Progenitor cell of endocrine pancreas (in vitro differentiated cells): ENCODE measurements at regions not wholly inside any gene's neighbourhood (a gene's known extent, or its start where the extent isn't known, plus 50 kb on each side); places are given as distances from the start of the nearest gene placed in this dataset.

Source experiments
- DNase-seq: peaks from one replicate; pipeline ENCODE4 v3.0.0; 2021; ENCODE audit warnings: low spot score; ENCODE audit not compliant: unreplicated experiment
- H3K27ac Mint-ChIP-seq: 2 replicates; pipeline ENCODE4 v1.8.0; 2021; ENCODE audit warnings: mild to moderate bottlenecking, moderate library complexity, mixed read lengths
- H3K27me3 Mint-ChIP-seq: 2 replicates; pipeline ENCODE4 v1.8.0; 2021; ENCODE audit warnings: mixed read lengths
- H3K36me3 Mint-ChIP-seq: 2 replicates; pipeline ENCODE4 v1.8.0; 2022; ENCODE audit warnings: mixed read lengths; ENCODE audit not compliant: insufficient read depth
- H3K4me1 Mint-ChIP-seq: 2 replicates; pipeline ENCODE4 v1.8.0; 2021; ENCODE audit warnings: low read depth, mixed read lengths
- H3K4me3 Mint-ChIP-seq: 2 replicates; pipeline ENCODE4 v1.8.0; 2021; ENCODE audit warnings: low read depth, mild to moderate bottlenecking, moderate library complexity, mixed read lengths
- H3K9me3 Mint-ChIP-seq: 2 replicates; pipeline ENCODE4 v1.8.0; 2021; ENCODE audit warnings: low read depth, mixed read lengths
- CTCF ChIP-seq: fragments of 200-600 bp; sonication (generic); IDR thresholded peaks from one replicate; pipeline ENCODE4 v1.5.0; 2021; ENCODE audit warnings: antibody characterized with exemption, mild to moderate bottlenecking; ENCODE audit not compliant: unreplicated experiment

- H3K4me3 Mint-ChIP-seq = no peak overlapping the region
- H3K4me1 Mint-ChIP-seq = no peaks in the 10 kb centered on the region
- DNase-seq = no peak
- H3K27me3 Mint-ChIP-seq = no peaks in the 10 kb centered on the region
- H3K36me3 Mint-ChIP-seq = no peaks in the 10 kb centered on the region
- no peaks in the 10 kb centered on the region for H3K9me3 Mint-ChIP-seq
- H3K27ac Mint-ChIP-seq = no peak overlapping the region
- no peak for TF ChIP-seq CTCF
Measured at GRCh38 chr2:156935616-156936015, 321.9 kb upstream of the GALNT5 start.

- no peak overlapping the region for H3K27ac Mint-ChIP-seq
- no peaks in the 10 kb centered on the region for H3K36me3 Mint-ChIP-seq
- TF ChIP-seq CTCF = no peak
- H3K9me3 Mint-ChIP-seq = no peaks in the 10 kb centered on the region
- no peak overlapping the region for H3K4me3 Mint-ChIP-seq
- H3K4me1 Mint-ChIP-seq = no peaks in the 10 kb centered on the region
- H3K27me3 Mint-ChIP-seq = no peaks in the 10 kb centered on the region
- no peak for DNase-seq
Measured at GRCh38 chr2:156937430-156937829, 320.1 kb upstream of the GALNT5 start.

GRCh38 chr2:156944871-156945270 lies 312.6 kb upstream of the GALNT5 start:
- H3K4me3 Mint-ChIP-seq = no peak overlapping the region
- no peak for DNase-seq
- no peak for TF ChIP-seq CTCF
- H3K27ac Mint-ChIP-seq = no peak overlapping the region
- H3K9me3 Mint-ChIP-seq = peaks cover under 1% of the 10 kb centered on the region
- no peaks in the 10 kb centered on the region for H3K27me3 Mint-ChIP-seq
- H3K36me3 Mint-ChIP-seq = no peaks in the 10 kb centered on the region
- H3K4me1 Mint-ChIP-seq = no peaks in the 10 kb centered on the region

- Mint-ChIP-seq H3K36me3 (no peaks in the 10 kb centered on the region), H3K27ac (no peak overlapping the region), H3K4me1 (no peaks in the 10 kb centered on the region), H3K9me3 (peaks cover 15% of the 10 kb centered on the region), H3K27me3 (no peaks in the 10 kb centered on the region), H3K4me3 (no peak overlapping the region)
- no peak for DNase-seq
- TF ChIP-seq CTCF = no peak
Measured at GRCh38 chr2:156947261-156947660, 310.2 kb upstream of the GALNT5 start.

- Mint-ChIP-seq H3K27ac (no peak overlapping the region), H3K4me3 (no peak overlapping the region), H3K36me3 (no peaks in the 10 kb centered on the region), H3K4me1 (no peaks in the 10 kb centered on the region), H3K27me3 (no peaks in the 10 kb centered on the region), H3K9me3 (peaks cover 9% of the 10 kb centered on the region)
- no peak for DNase-seq
- no peak for TF ChIP-seq CTCF
Measured at GRCh38 chr2:156955701-156956100, 301.8 kb upstream of the GALNT5 start.

- H3K27ac Mint-ChIP-seq = no peak overlapping the region
Measured at GRCh38 chr2:156956161-156956560, 301.3 kb upstream of the GALNT5 start.

More at GRCh38 chr2:156956161-156956560, 301.3 kb upstream of the GALNT5 start:
- H3K9me3 Mint-ChIP-seq = peaks cover 7% of the 10 kb centered on the region
- TF ChIP-seq CTCF = no peak
- no peak for DNase-seq
- H3K27me3 Mint-ChIP-seq = no peaks in the 10 kb centered on the region
- H3K36me3 Mint-ChIP-seq = no peaks in the 10 kb centered on the region
- no peaks in the 10 kb centered on the region for H3K4me1 Mint-ChIP-seq
- no peak overlapping the region for H3K4me3 Mint-ChIP-seq
